ENCODE measurements at regions not wholly inside any gene's neighbourhood (a gene's known extent, or its start where the extent isn't known, plus 50 kb on each side); places are given as distances from the start of the nearest gene placed in this dataset.

GRCh38 chr11:119519796-119520195 is 96.8 kb upstream of the THY1 start:
- no peak for DNase-seq

GRCh38 chr11:119518746-119519730 is 96.1 kb upstream of the THY1 start:
- peak; percentile 47 for DNase-seq

- DNase-seq = no peak
These were observed 92.9 kb upstream of the THY1 start for GRCh38 chr11:119515771-119516400.

- no peak for DNase-seq
These were observed 90.8 kb upstream of the THY1 start for GRCh38 chr11:119513806-119514170.

- no peak for DNase-seq
These were observed 90.3 kb upstream of the THY1 start for GRCh38 chr11:119513131-119513805.

GRCh38 chr11:119512369-119512768 is 89.4 kb upstream of the THY1 start:
- no peak for DNase-seq

GRCh38 chr11:119511614-119512306 is 88.8 kb upstream of the THY1 start:
- no peak for DNase-seq

- peak; percentile 94 for DNase-seq
These were observed 87.0 kb upstream of the THY1 start for GRCh38 chr11:119509969-119510401.

- peak; percentile 82 for DNase-seq
These were observed 86.4 kb upstream of the THY1 start for GRCh38 chr11:119509282-119509841.

GRCh38 chr11:119506436-119506835 is 83.5 kb upstream of the THY1 start:
- DNase-seq = no peak

- peak; percentile 74 for DNase-seq
These were observed 82.9 kb upstream of the THY1 start for GRCh38 chr11:119505861-119506260.

- DNase-seq = no peak
These were observed 82.1 kb upstream of the THY1 start for GRCh38 chr11:119505071-119505470.

- DNase-seq = no peak
These were observed 81.4 kb upstream of the THY1 start for GRCh38 chr11:119504371-119504770.

GRCh38 chr11:119501777-119502405 is 78.9 kb upstream of the THY1 start:
- no peak for DNase-seq

GRCh38 chr11:119497717-119498116 is 74.7 kb upstream of the THY1 start:
- no peak for DNase-seq

GRCh38 chr11:119496997-119497396 is 74.0 kb upstream of the THY1 start:
- DNase-seq = no peak

- DNase-seq = peak; percentile 82
These were observed 73.5 kb upstream of the THY1 start for GRCh38 chr11:119496469-119496868.

- peak; percentile 35 for DNase-seq
These were observed 70.7 kb upstream of the THY1 start for GRCh38 chr11:119493712-119494111.

GRCh38 chr11:119491753-119492510 is 69.0 kb upstream of the THY1 start:
- no peak for DNase-seq

- no peak for DNase-seq
These were observed 67.5 kb upstream of the THY1 start for GRCh38 chr11:119490253-119491006.

GRCh38 chr11:119489087-119489486 is 66.1 kb upstream of the THY1 start:
- DNase-seq = no peak

Measured in fibroblast of skin of right biceps (primary cell).